ENCODE measurements at regions not wholly inside any gene's neighbourhood (a gene's known extent, or its start where the extent isn't known, plus 50 kb on each side); places are given as distances from the start of the nearest gene placed in this dataset.

DNA sequence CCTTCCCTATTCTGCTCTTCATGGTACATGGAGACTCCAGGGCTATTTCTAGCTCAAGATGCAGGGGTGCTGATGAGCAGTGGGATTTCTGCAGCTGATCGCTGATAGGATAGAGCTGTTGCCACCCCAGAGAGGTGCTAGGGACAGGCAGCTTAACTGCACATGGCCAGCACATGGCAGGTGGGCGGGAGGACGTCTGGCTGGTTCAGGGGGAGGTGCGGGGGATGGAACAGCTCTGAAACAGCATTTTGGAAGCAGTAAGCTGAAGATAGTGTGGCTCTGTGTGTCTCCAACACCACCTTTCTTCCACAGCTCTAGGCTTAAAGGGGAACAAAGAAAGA, 151.9 kb upstream of the PELI1 start:
- WGBS (ENCODE audit: insufficient coverage): 75% methylated on average over 2 of the region's 4 CpGs
- H3K4me1 Mint-ChIP-seq: peaks cover 4% of the 10 kb centered on the region
- no peak overlapping the region for H3K9ac ChIP-seq (ENCODE audit: low read length)
- H3K36me3 ChIP-seq (replicated peaks in 1 of 2; ENCODE audit: control extremely low read depth in 1 of 2, control insufficient read depth in 1 of 2, extremely low read depth in 1 of 2, insufficient read depth in 2 of 2, low read length in 1 of 2): no peaks in the 10 kb centered on the region
- no peak overlapping the region for H3K27ac ChIP-seq (ENCODE audit: low read length in 2 of 2)
- intact Hi-C loops (cut with micrococcal nuclease): no loop called here
- ChIA-PET CTCF (interaction anchor here (0.7 to 0.9 kb wide), 4 partner anchors 35 to 256 kb away, joined by 3 read pairs; no protein-coding TSS in a partner anchor), POLR2A (no interaction called here)
- no peaks in the 10 kb centered on the region for H3K4me1 ChIP-seq (ENCODE audit: control insufficient read depth in 2 of 2, insufficient read depth in 2 of 2, low read length in 2 of 2)
- no peak overlapping the region for H3K4me2 ChIP-seq (replicated peaks; ENCODE audit: low read depth, low read length, poor library complexity, severe bottlenecking)
- H3K27ac Mint-ChIP-seq: no peak overlapping the region
- no peak overlapping the region for H2AFZ ChIP-seq (ENCODE audit: insufficient read depth, low read depth, low read length, poor library complexity, severe bottlenecking)
- H4K20me1 ChIP-seq (ENCODE audit: control insufficient read depth, insufficient read depth, low read length, poor library complexity, severe bottlenecking): no peaks in the 10 kb centered on the region
- H3K27me3 ChIP-seq (replicated peaks in 1 of 4; ENCODE audit: control extremely low read depth in 1 of 4, control insufficient read depth in 3 of 4, insufficient read depth in 4 of 4, low read length in 3 of 4): peaks cover 0 to 4% (median 0%) of the 10 kb centered on the region in 4 experiments
- ATAC-seq (ENCODE audit: low read depth) (no peak), DNase-seq (no peak)
- H3K4me3 Mint-ChIP-seq: no peak overlapping the region
- no peaks in the 10 kb centered on the region for H3K9me3 ChIP-seq (ENCODE audit: control extremely low read depth in 1 of 3, control insufficient read depth in 2 of 3, insufficient read depth in 1 of 3, low read length in 2 of 3)
- H3K27me3 Mint-ChIP-seq: peaks cover 15% of the 10 kb centered on the region
- H3K79me2 ChIP-seq (ENCODE audit: control insufficient read depth, insufficient read depth, low read length): no peaks in the 10 kb centered on the region
- H3K4me3 ChIP-seq (ENCODE audit: control extremely low read depth in 1 of 5, extremely low read depth in 1 of 5, insufficient read depth in 1 of 5, low read depth in 2 of 5, low read length in 4 of 5): no peak overlapping the region
- no peaks in the 10 kb centered on the region for H3K9me3 Mint-ChIP-seq (ENCODE audit: insufficient read depth)
- TF ChIP-seq CTCF (IDR thresholded peaks at IDR 0.05) (no peak), EZH2 (IDR thresholded peaks at IDR 0.05; ENCODE audit: borderline replicate concordance, insufficient read depth, low read depth, low read length, poor library complexity, severe bottlenecking) (no peak)

- Histone ChIP-seq H3K36me3 (replicated peaks in 1 of 2; ENCODE audit: control extremely low read depth in 1 of 2, control insufficient read depth in 1 of 2, extremely low read depth in 1 of 2, insufficient read depth in 2 of 2, low read length in 1 of 2) (no peaks in the 10 kb centered on the region), H3K9ac (ENCODE audit: low read length) (no peak overlapping the region), H2AFZ (ENCODE audit: insufficient read depth, low read depth, low read length, poor library complexity, severe bottlenecking) (no peak overlapping the region), H3K4me1 (ENCODE audit: control insufficient read depth in 2 of 2, insufficient read depth in 2 of 2, low read length in 2 of 2) (no peaks in the 10 kb centered on the region), H3K9me3 (ENCODE audit: control extremely low read depth in 1 of 3, control insufficient read depth in 2 of 3, insufficient read depth in 1 of 3, low read length in 2 of 3) (no peaks in the 10 kb centered on the region), H3K79me2 (ENCODE audit: control insufficient read depth, insufficient read depth, low read length) (no peaks in the 10 kb centered on the region), H3K4me3 (ENCODE audit: control extremely low read depth in 1 of 5, extremely low read depth in 1 of 5, insufficient read depth in 1 of 5, low read depth in 2 of 5, low read length in 4 of 5) (no peak overlapping the region), H3K4me2 (replicated peaks; ENCODE audit: low read depth, low read length, poor library complexity, severe bottlenecking) (no peak overlapping the region), H3K27ac (ENCODE audit: low read length in 2 of 2) (no peak overlapping the region), H3K27me3 (replicated peaks in 1 of 4; ENCODE audit: control extremely low read depth in 1 of 4, control insufficient read depth in 3 of 4, insufficient read depth in 4 of 4, low read length in 3 of 4) (peaks cover 0 to 4% (median 0%) of the 10 kb centered on the region in 4 experiments), H4K20me1 (ENCODE audit: control insufficient read depth, insufficient read depth, low read length, poor library complexity, severe bottlenecking) (no peaks in the 10 kb centered on the region)
- ChIA-PET CTCF (interaction anchor here (1.3 kb wide), 1 partner anchor 247 kb away, joined by 3 read pairs; no protein-coding TSS in a partner anchor), POLR2A (no interaction called here)
- H3K4me1 Mint-ChIP-seq: peaks cover 4% of the 10 kb centered on the region
- no peak overlapping the region for H3K27ac Mint-ChIP-seq
- no peak for ATAC-seq (ENCODE audit: low read depth)
- no peaks in the 10 kb centered on the region for H3K9me3 Mint-ChIP-seq (ENCODE audit: insufficient read depth)
- intact Hi-C loops (cut with micrococcal nuclease): no loop called here
- DNase-seq: no peak
- H3K27me3 Mint-ChIP-seq: peaks cover 15% of the 10 kb centered on the region
- H3K4me3 Mint-ChIP-seq: no peak overlapping the region
- TF ChIP-seq EZH2 (IDR thresholded peaks at IDR 0.05; ENCODE audit: borderline replicate concordance, insufficient read depth, low read depth, low read length, poor library complexity, severe bottlenecking): no peak
- no peak for TF ChIP-seq CTCF (IDR thresholded peaks at IDR 0.05)
- no CpG with 5 or more reads among the region's 8 CpGs for WGBS (ENCODE audit: insufficient coverage)
Measured at GRCh38 chr2:64296695-64297346, 152.6 kb upstream of the PELI1 start.

All from B cell (primary cell).